Calu3 (cell line): ENCODE measurements at regions not wholly inside any gene's neighbourhood (a gene's known extent, or its start where the extent isn't known, plus 50 kb on each side); places are given as distances from the start of the nearest gene placed in this dataset.

Source experiments
- BruUV-seq: library from RNA; stranded (reverse); fragments of 400-500 nt; replicated peaks from 2 replicates; lab custom pipeline; 2021; lab: Mats Ljungman, UMichigan
- CTCF ChIA-PET: fragments of 300-600 bp; sonication (Branson Sonifier 250); formaldehyde crosslinking; loops from one replicate; lab custom pipeline; 2022; ENCODE audit warnings: antibody characterized with exemption; lab: Charles Lee
- DNase-seq: peaks from one replicate; pipeline ENCODE4 v3.0.0; 2022
- H3K27ac Mint-ChIP-seq: one replicate; pipeline ENCODE4 v1.8.0; 2022; ENCODE audit warnings: mixed read lengths; ENCODE audit not compliant: unreplicated experiment
- H3K27me3 Mint-ChIP-seq: one replicate; pipeline ENCODE4 v1.8.0; 2022; ENCODE audit warnings: mixed read lengths; ENCODE audit not compliant: unreplicated experiment
- H3K36me3 Mint-ChIP-seq: one replicate; pipeline ENCODE4 v1.8.0; 2022; ENCODE audit warnings: mild to moderate bottlenecking, moderate library complexity, mixed read lengths; ENCODE audit not compliant: insufficient read depth, unreplicated experiment
- H3K4me1 Mint-ChIP-seq: one replicate; pipeline ENCODE4 v1.8.0; 2022; ENCODE audit warnings: mild to moderate bottlenecking, low read depth, mixed read lengths; ENCODE audit not compliant: unreplicated experiment
- H3K4me3 Mint-ChIP-seq: one replicate; pipeline ENCODE4 v1.8.0; 2022; ENCODE audit warnings: mild to moderate bottlenecking, low read depth, moderate library complexity, mixed read lengths; ENCODE audit not compliant: unreplicated experiment
- H3K9me3 Mint-ChIP-seq: one replicate; pipeline ENCODE4 v1.8.0; 2022; ENCODE audit warnings: low read depth, mixed read lengths; ENCODE audit not compliant: unreplicated experiment
- intact Hi-C: fragments of 100-400 bp; cut with micrococcal nuclease; formaldehyde crosslinking; loops from one replicate; pipeline ENCODE4 v1.10.0; 2022; ENCODE audit not compliant: unreplicated experiment
- TF ChIP-seq, protein P1 (sequence below): fragments of 200-600 bp; IDR thresholded peaks from one replicate; pipeline ENCODE4 v1.8.0; 2022; ENCODE audit warnings: antibody characterized with exemption; ENCODE audit not compliant: unreplicated experiment

DNA sequence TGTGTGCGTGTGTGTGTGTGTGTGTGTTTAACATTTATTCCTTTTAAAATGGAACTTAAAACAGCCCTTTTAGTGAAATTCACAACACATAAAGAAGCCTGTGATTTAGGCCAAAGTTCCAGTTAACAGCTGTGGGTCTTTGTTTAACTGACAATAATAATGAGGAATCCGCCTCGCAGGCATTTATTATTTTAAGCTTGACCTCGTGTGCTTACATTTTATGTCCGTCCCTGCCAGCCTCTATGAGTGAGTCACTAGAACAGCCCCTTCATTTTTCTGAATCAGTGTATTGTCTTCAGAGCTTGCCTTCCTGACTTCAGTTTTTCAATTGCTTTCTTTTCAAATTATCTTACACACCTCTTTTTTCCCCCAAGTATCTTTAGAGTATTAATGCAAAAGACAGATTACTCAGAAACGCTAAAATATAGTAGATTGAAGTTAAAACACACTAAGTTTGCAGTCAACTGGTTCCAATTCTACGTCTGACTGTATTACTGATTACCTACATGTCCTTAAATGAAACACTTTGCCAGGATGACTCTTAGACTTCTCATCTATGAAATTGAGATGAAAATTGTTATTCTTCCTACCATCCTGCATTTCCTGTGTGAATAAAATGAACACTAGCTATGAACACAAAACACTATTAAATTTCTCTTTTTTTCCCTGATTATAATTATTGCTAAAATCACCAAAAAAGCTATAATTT, 319.6 kb upstream of the HS3ST1 start:
- peak overlapping the region; percentile 58 for H3K4me3 Mint-ChIP-seq
- CTCF ChIA-PET = no interaction called here
- H3K27ac Mint-ChIP-seq = peak overlapping the region; percentile 76

DNA sequence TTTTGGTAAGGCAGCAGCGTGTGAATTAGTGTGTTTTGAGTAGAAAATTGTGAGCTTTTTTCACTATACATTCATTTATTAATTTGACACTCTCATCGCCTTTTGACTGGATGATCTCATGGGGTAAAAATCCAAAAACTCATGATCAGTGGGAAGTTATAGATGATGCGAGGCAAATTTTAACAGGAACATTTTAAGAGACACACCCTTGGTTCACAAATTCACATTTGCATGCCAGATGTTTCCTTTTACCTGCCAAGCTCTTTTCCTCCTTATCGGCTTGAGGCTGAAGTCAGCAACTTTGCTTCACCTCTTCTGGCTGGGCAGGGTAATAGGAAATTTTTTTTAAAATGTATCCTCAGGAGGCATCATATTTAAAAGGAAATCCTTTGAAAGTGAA, 318.0 kb upstream of the HS3ST1 start:
- no TSS peak for BruUV-seq
- no peak overlapping the region for H3K27ac Mint-ChIP-seq
- DNase-seq = no peak
- intact Hi-C loops = no loop called here
- H3K4me1 Mint-ChIP-seq = peaks cover 47% of the 10 kb centered on the region
- H3K9me3 Mint-ChIP-seq = no peaks in the 10 kb centered on the region
- CTCF ChIA-PET = no interaction called here
- H3K36me3 Mint-ChIP-seq = peaks cover 8% of the 10 kb centered on the region
- no peaks in the 10 kb centered on the region for H3K27me3 Mint-ChIP-seq
- TF ChIP-seq, protein P1, sequence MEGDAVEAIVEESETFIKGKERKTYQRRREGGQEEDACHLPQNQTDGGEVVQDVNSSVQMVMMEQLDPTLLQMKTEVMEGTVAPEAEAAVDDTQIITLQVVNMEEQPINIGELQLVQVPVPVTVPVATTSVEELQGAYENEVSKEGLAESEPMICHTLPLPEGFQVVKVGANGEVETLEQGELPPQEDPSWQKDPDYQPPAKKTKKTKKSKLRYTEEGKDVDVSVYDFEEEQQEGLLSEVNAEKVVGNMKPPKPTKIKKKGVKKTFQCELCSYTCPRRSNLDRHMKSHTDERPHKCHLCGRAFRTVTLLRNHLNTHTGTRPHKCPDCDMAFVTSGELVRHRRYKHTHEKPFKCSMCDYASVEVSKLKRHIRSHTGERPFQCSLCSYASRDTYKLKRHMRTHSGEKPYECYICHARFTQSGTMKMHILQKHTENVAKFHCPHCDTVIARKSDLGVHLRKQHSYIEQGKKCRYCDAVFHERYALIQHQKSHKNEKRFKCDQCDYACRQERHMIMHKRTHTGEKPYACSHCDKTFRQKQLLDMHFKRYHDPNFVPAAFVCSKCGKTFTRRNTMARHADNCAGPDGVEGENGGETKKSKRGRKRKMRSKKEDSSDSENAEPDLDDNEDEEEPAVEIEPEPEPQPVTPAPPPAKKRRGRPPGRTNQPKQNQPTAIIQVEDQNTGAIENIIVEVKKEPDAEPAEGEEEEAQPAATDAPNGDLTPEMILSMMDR = no peak
- no peak overlapping the region for H3K4me3 Mint-ChIP-seq

More for the DNA sequence above, 319.6 kb upstream of the HS3ST1 start:
- DNase-seq = no peak
- TF ChIP-seq, protein P1 = no peak
- Mint-ChIP-seq H3K4me1 (peaks cover 35% of the 10 kb centered on the region), H3K36me3 (peaks cover 8% of the 10 kb centered on the region), H3K9me3 (no peaks in the 10 kb centered on the region), H3K27me3 (no peaks in the 10 kb centered on the region)
- intact Hi-C loops = no loop called here
- BruUV-seq = no TSS peak

DNA sequence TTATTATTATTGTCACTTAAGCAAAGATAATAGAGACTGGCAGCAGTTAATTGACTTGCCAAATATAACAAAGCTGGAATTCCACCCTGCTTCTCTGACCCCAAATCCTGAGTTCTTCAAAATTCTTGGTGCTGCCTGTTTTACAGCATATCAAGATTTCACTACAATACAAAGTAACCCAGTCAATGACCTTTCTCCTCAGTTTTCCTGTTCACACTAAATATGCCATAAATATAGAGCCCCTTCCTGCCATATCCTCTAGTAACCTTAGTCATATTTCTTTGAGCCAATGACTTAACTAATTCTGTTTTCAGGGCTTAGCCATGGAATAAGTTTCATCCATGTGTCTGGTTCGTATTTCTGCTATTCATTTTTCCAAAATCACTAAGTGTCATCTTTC, 315.3 kb upstream of the HS3ST1 start:
- Mint-ChIP-seq H3K4me1 (peaks cover 52% of the 10 kb centered on the region), H3K27ac (no peak overlapping the region), H3K27me3 (no peaks in the 10 kb centered on the region), H3K9me3 (no peaks in the 10 kb centered on the region), H3K4me3 (no peak overlapping the region), H3K36me3 (peaks cover 13% of the 10 kb centered on the region)
- intact Hi-C loops = no loop called here
- no peak for DNase-seq
- BruUV-seq = no TSS peak
- CTCF ChIA-PET = interaction anchor here (0.7 kb wide), 1 partner anchor 198 kb away, joined by 8 read pairs; no protein-coding TSS in a partner anchor
- TF ChIP-seq, protein P1 = no peak

DNA sequence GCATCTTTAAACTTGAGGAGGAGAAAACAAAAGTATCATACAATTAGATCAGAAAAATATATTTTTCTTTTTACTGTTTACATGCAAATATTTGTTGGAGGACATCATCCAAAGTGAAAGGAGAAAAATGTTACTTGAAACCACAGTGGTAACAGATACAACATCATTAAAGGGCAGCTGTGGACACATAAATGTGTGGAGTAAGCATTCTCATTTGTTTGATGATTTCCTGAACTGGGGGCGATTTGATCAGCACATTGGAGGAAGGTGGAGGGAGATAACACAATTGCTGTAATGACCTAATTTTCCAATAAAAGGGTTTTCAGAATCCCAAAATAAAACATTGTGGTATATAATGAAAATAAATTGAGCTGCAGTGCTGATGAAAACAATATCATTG, 314.5 kb upstream of the HS3ST1 start:
- no peaks in the 10 kb centered on the region for H3K9me3 Mint-ChIP-seq
- TF ChIP-seq, protein P1 = no peak
- no peak for DNase-seq
- no TSS peak for BruUV-seq
- H3K4me3 Mint-ChIP-seq = no peak overlapping the region
- CTCF ChIA-PET = no interaction called here
- peaks cover 48% of the 10 kb centered on the region for H3K4me1 Mint-ChIP-seq
- H3K27me3 Mint-ChIP-seq = no peaks in the 10 kb centered on the region
- no peak overlapping the region for H3K27ac Mint-ChIP-seq
- intact Hi-C loops = no loop called here
- peaks cover 9% of the 10 kb centered on the region for H3K36me3 Mint-ChIP-seq
